HEK293T (cell line): ENCODE measurements at regions not wholly inside any gene's neighbourhood (a gene's known extent, or its start where the extent isn't known, plus 50 kb on each side); places are given as distances from the start of the nearest gene placed in this dataset.

Source experiments
- CTBP1 ChIP-seq: fragments of 450-650 bp; IDR thresholded peaks from 2 replicates; pipeline ENCODE4 v1.6.1; 2016; ENCODE audit warnings: borderline replicate concordance
- FOXK2 ChIP-seq: fragments of 450-650 bp; IDR thresholded peaks from 2 replicates; pipeline ENCODE4 v1.6.1; 2016; ENCODE audit warnings: mild to moderate bottlenecking
- LEF1 ChIP-seq: fragments of 450-650 bp; IDR thresholded peaks from 2 replicates; pipeline ENCODE4 v1.6.1; 2017; ENCODE audit warnings: mild to moderate bottlenecking, borderline replicate concordance

- TF ChIP-seq LEF1: no peak
- TF ChIP-seq CTBP1: no peak
- no peak for TF ChIP-seq FOXK2
These were observed 293.0 kb downstream of the SEC61B start for GRCh38 chr9:99515093-99515492.
